IPS DF 6.9 (cell line): ENCODE measurements at regions not wholly inside any gene's neighbourhood (a gene's known extent, or its start where the extent isn't known, plus 50 kb on each side); places are given as distances from the start of the nearest gene placed in this dataset.

Source experiments
- DNase-seq: peaks from one replicate; pipeline ENCODE4 v3.0.0-alpha.2; 2013; ENCODE audit warnings: low read depth, low spot score
- H3K27ac ChIP-seq: one replicate; pipeline ENCODE4 v1.5.1; 2013; ENCODE audit warnings: low read length, control low read depth
- H3K27me3 ChIP-seq: 2 replicates; pipeline ENCODE4 v1.6.1; 2013; ENCODE audit warnings: mild to moderate bottlenecking, low read length; ENCODE audit not compliant: control insufficient read depth, insufficient read depth
- H3K36me3 ChIP-seq: 2 replicates; pipeline ENCODE4 v1.6.1; 2013; ENCODE audit warnings: low read length; ENCODE audit not compliant: control insufficient read depth, insufficient read depth
- H3K4me1 ChIP-seq: 2 replicates; pipeline ENCODE4 v1.6.1; 2013; ENCODE audit warnings: low read length; ENCODE audit not compliant: control insufficient read depth, insufficient read depth
- H3K4me3 ChIP-seq: 2 replicates; pipeline ENCODE4 v1.5.1; 2013; ENCODE audit warnings: mild to moderate bottlenecking, low read length
- H3K9me3 ChIP-seq: 2 replicates; pipeline ENCODE4 v1.6.1; 2013; ENCODE audit warnings: low read length, inconsistent platforms; ENCODE audit not compliant: control insufficient read depth, insufficient read depth
- WGBS: extraction: QIAGEN DNeasy Blood & Tissue Kit; methylation state at CpG from one replicate; pipeline ENCODE4 v1.1.7; 2013; ENCODE audit warnings: mixed read lengths, missing lambda C conversion rate; ENCODE audit not compliant: insufficient read length, insufficient coverage; 5-methylcytosine and 5-hydroxymethylcytosine counted together

- WGBS, result no CpG with 5 or more reads among the region's 2 CpGs
- no peak overlapping the region for H3K27ac ChIP-seq
- H3K4me1 ChIP-seq, result no peaks in the 10 kb centered on the region
- no peak for DNase-seq
- no peaks in the 10 kb centered on the region for H3K36me3 ChIP-seq
- H3K4me3 ChIP-seq, result no peak overlapping the region
- H3K9me3 ChIP-seq, result no peaks in the 10 kb centered on the region
- no peaks in the 10 kb centered on the region for H3K27me3 ChIP-seq
These were observed 237.0 kb upstream of the CDH18 start for GRCh38 chr5:20224966-20225365.

GRCh38 chr5:20224046-20224445, 236.0 kb upstream of the CDH18 start:
- Histone ChIP-seq H3K4me1 (no peaks in the 10 kb centered on the region), H3K27me3 (no peaks in the 10 kb centered on the region), H3K36me3 (no peaks in the 10 kb centered on the region), H3K9me3 (no peaks in the 10 kb centered on the region), H3K4me3 (no peak overlapping the region), H3K27ac (no peak overlapping the region)
- DNase-seq, result no peak
- no CpG with 5 or more reads among the region's 1 CpG for WGBS

- no peak overlapping the region for H3K27ac ChIP-seq
- no peaks in the 10 kb centered on the region for H3K9me3 ChIP-seq
- no peaks in the 10 kb centered on the region for H3K36me3 ChIP-seq
- H3K4me1 ChIP-seq, result no peaks in the 10 kb centered on the region
- no peak for DNase-seq
- no peaks in the 10 kb centered on the region for H3K27me3 ChIP-seq
- H3K4me3 ChIP-seq, result no peak overlapping the region
- no CpG with 5 or more reads among the region's 2 CpGs for WGBS
These were observed 235.5 kb upstream of the CDH18 start for GRCh38 chr5:20223451-20223850.

GRCh38 chr5:20215257-20215656, 227.3 kb upstream of the CDH18 start:
- WGBS, result no CpG with 5 or more reads among the region's 1 CpG
- no peak overlapping the region for H3K4me3 ChIP-seq
- no peak for DNase-seq
- H3K27ac ChIP-seq, result no peak overlapping the region
- H3K9me3 ChIP-seq, result no peaks in the 10 kb centered on the region
- H3K27me3 ChIP-seq, result no peaks in the 10 kb centered on the region
- H3K36me3 ChIP-seq, result no peaks in the 10 kb centered on the region
- no peaks in the 10 kb centered on the region for H3K4me1 ChIP-seq

GRCh38 chr5:20213803-20214202, 225.8 kb upstream of the CDH18 start:
- no CpG with 5 or more reads among the region's 2 CpGs for WGBS
- no peaks in the 10 kb centered on the region for H3K27me3 ChIP-seq

GRCh38 chr5:20212701-20213100, 224.7 kb upstream of the CDH18 start:
- no peak for DNase-seq
- H3K36me3 ChIP-seq, result no peaks in the 10 kb centered on the region
- no peaks in the 10 kb centered on the region for H3K4me1 ChIP-seq
- H3K4me3 ChIP-seq, result no peak overlapping the region
- H3K27ac ChIP-seq, result no peak overlapping the region
- H3K27me3 ChIP-seq, result no peaks in the 10 kb centered on the region
- no peaks in the 10 kb centered on the region for H3K9me3 ChIP-seq

More at GRCh38 chr5:20213803-20214202, 225.8 kb upstream of the CDH18 start:
- no peak for DNase-seq
- H3K4me3 ChIP-seq, result no peak overlapping the region
- H3K27ac ChIP-seq, result no peak overlapping the region
- no peaks in the 10 kb centered on the region for H3K4me1 ChIP-seq
- no peaks in the 10 kb centered on the region for H3K36me3 ChIP-seq
- H3K9me3 ChIP-seq, result no peaks in the 10 kb centered on the region

GRCh38 chr5:20166456-20166855, 178.5 kb upstream of the CDH18 start:
- Histone ChIP-seq H3K36me3 (no peaks in the 10 kb centered on the region), H3K27me3 (no peaks in the 10 kb centered on the region), H3K4me1 (no peaks in the 10 kb centered on the region), H3K27ac (no peak overlapping the region), H3K4me3 (no peak overlapping the region), H3K9me3 (no peaks in the 10 kb centered on the region)
- no CpG with 5 or more reads among the region's 4 CpGs for WGBS
- no peak for DNase-seq

- no CpG with 5 or more reads among the region's 1 CpG for WGBS
- Histone ChIP-seq H3K36me3 (no peaks in the 10 kb centered on the region), H3K4me3 (no peak overlapping the region), H3K9me3 (no peaks in the 10 kb centered on the region), H3K27ac (no peak overlapping the region), H3K27me3 (no peaks in the 10 kb centered on the region), H3K4me1 (no peaks in the 10 kb centered on the region)
- no peak for DNase-seq
These were observed 170.0 kb upstream of the CDH18 start for GRCh38 chr5:20158006-20158405.

- no peaks in the 10 kb centered on the region for H3K4me1 ChIP-seq
- no peaks in the 10 kb centered on the region for H3K36me3 ChIP-seq
- H3K4me3 ChIP-seq, result no peak overlapping the region
- 83% methylated on average over 1 of the region's 2 CpGs for WGBS
- DNase-seq, result no peak
- H3K27ac ChIP-seq, result no peak overlapping the region
- H3K9me3 ChIP-seq, result no peaks in the 10 kb centered on the region
- no peaks in the 10 kb centered on the region for H3K27me3 ChIP-seq
These were observed 169.1 kb upstream of the CDH18 start for GRCh38 chr5:20157089-20157488.

- H3K4me3 ChIP-seq, result no peak overlapping the region
- H3K27ac ChIP-seq, result no peak overlapping the region
- no peak for DNase-seq
- H3K9me3 ChIP-seq, result no peaks in the 10 kb centered on the region
- no peaks in the 10 kb centered on the region for H3K27me3 ChIP-seq
- no peaks in the 10 kb centered on the region for H3K36me3 ChIP-seq
- no peaks in the 10 kb centered on the region for H3K4me1 ChIP-seq
- WGBS, result no CpG with 5 or more reads among the region's 1 CpG
These were observed 157.2 kb upstream of the CDH18 start for GRCh38 chr5:20145240-20145639.

- no CpG with 5 or more reads among the region's 3 CpGs for WGBS
- no peaks in the 10 kb centered on the region for H3K9me3 ChIP-seq
- H3K27me3 ChIP-seq, result no peaks in the 10 kb centered on the region
- H3K36me3 ChIP-seq, result no peaks in the 10 kb centered on the region
- H3K27ac ChIP-seq, result no peak overlapping the region
- DNase-seq, result no peak
- no peaks in the 10 kb centered on the region for H3K4me1 ChIP-seq
- H3K4me3 ChIP-seq, result no peak overlapping the region
These were observed 141.5 kb upstream of the CDH18 start for GRCh38 chr5:20129501-20129900.
